Lower lobe of right lung (tissue), 2 donors: ENCODE measurements at regions not wholly inside any gene's neighbourhood (a gene's known extent, or its start where the extent isn't known, plus 50 kb on each side); places are given as distances from the start of the nearest gene placed in this dataset.

ENCODE experiments used
- ATAC-seq, 2 donors: fragments of 200-7000 bp; cut with Tn5 transposase; one replicate each; pipeline ENCODE4 v1.9.1; 2020 to 2022; ENCODE audit warnings: mild to moderate bottlenecking in 2 of 2, moderate library complexity in 2 of 2
- DNase-seq: peaks from one replicate; pipeline ENCODE4 v3.0.0-alpha.2; 2020
- H3K27ac ChIP-seq: fragments of 200-600 bp; one replicate; pipeline ENCODE4 v1.8.0; 2022
- H3K27me3 ChIP-seq: fragments of 200-600 bp; one replicate; pipeline ENCODE4 v1.8.0; 2022; ENCODE audit warnings: low read depth
- H3K36me3 ChIP-seq: fragments of 200-600 bp; one replicate; pipeline ENCODE4 v1.8.0; 2022; ENCODE audit warnings: mild to moderate bottlenecking
- H3K4me1 ChIP-seq: fragments of 200-600 bp; one replicate; pipeline ENCODE4 v1.8.0; 2022
- H3K4me3 ChIP-seq: fragments of 200-600 bp; one replicate; pipeline ENCODE4 v1.8.0; 2022; ENCODE audit warnings: mild to moderate bottlenecking
- H3K9me3 ChIP-seq: fragments of 200-600 bp; one replicate; pipeline ENCODE4 v1.8.0; 2022
- intact Hi-C: fragments of 100-400 bp; cut with DNase I; formaldehyde crosslinking; loops from one replicate; pipeline ENCODE4 v1.11.0; 2022
- TF ChIP-seq, protein P1 (sequence below): fragments of 200-600 bp; IDR thresholded peaks from one replicate; pipeline ENCODE4 v1.8.0; 2022; ENCODE audit warnings: antibody characterized with exemption, mild to moderate bottlenecking
- donor health status: DM: no; HTN: yes; CAD: no; lungs with severe emphysema.

DNA sequence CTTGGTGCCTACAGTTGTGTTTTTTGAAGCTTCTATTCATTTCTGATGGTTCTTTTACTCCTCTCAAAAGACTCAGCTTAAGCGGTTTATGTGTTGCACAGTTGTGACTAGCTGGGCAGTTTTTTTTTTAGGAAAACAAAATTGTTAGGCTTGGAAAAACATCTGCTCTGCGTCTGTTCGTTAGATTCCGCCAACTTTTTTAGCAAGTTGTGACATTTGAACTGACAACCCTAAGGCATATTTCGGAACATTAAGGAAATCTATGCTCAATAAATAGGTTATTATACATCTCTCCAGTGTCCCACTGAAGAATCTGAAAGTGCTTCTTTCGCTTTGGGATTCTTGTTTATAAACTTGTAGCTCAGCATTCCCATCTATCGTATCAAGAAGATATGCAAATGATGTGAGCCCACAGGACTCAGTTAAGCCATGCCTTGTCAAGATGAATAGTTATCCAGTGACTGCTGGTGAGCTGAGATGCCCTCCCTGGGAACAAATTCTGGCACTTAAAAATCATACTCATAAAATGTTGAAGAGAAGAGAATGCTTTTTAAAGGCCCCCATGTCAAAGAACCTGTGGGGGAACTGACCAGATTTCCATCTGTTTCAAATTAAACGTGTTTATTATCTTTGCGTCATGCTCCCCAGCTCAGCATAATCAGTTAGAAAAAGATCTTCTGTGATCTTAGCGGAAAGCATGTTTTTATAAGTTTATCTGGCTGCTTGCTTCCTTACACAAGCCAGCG, 109.0 kb upstream of the FAM20A start:
- Histone ChIP-seq H3K9me3 (no peaks in the 10 kb centered on the region), H3K4me1 (peaks cover 4% of the 10 kb centered on the region), H3K27ac (no peak overlapping the region), H3K36me3 (no peaks in the 10 kb centered on the region), H3K4me3 (no peak overlapping the region), H3K27me3 (no peaks in the 10 kb centered on the region)
- intact Hi-C loops = no loop called here
- TF ChIP-seq, protein P1, sequence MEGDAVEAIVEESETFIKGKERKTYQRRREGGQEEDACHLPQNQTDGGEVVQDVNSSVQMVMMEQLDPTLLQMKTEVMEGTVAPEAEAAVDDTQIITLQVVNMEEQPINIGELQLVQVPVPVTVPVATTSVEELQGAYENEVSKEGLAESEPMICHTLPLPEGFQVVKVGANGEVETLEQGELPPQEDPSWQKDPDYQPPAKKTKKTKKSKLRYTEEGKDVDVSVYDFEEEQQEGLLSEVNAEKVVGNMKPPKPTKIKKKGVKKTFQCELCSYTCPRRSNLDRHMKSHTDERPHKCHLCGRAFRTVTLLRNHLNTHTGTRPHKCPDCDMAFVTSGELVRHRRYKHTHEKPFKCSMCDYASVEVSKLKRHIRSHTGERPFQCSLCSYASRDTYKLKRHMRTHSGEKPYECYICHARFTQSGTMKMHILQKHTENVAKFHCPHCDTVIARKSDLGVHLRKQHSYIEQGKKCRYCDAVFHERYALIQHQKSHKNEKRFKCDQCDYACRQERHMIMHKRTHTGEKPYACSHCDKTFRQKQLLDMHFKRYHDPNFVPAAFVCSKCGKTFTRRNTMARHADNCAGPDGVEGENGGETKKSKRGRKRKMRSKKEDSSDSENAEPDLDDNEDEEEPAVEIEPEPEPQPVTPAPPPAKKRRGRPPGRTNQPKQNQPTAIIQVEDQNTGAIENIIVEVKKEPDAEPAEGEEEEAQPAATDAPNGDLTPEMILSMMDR = no peak
- no peak for DNase-seq
- ATAC-seq = no peak

DNA sequence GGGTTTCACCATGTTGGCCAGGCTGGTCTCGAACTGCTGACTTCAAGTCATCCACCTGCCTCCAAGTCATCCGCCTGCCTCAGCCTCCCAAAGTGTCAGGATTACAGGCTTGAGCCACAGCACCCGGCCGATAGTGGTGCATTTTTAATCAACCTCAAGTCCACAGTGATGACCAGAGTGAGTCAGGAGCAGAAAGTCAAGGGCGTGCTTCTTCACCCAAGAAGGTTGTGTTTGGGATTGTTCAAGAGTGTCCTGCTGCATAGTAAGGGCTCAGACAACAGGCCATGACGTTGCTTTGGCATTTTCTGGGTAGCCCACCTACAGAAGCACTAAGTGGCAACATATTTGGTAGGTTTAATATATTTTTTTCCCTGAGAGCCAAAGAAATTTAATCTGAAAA, 108.3 kb upstream of the FAM20A start:
- DNase-seq = no peak

DNA sequence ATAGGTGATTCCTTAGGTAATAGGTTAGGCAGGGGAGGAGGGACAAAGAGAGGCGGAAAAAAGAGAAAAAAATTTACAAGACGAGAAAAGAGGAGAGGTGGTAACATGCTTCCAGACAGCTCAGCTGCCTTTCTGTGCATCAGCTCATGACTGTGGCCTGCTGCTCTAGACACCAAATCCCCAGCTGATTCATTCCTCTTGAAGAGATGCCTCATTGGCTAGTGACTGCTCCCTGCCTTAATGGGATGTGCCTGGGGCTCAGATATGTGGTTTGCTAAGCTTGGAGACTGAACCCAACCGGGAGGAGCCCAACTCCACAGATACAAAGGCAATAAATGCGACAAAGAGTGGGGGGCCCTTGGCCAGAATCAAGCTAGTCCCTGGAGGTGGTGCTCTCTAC, 105.9 kb upstream of the FAM20A start:
- H3K27ac ChIP-seq = no peak overlapping the region
- ATAC-seq (no peak), DNase-seq (no peak)
- no peak overlapping the region for H3K4me3 ChIP-seq
- peaks cover 4% of the 10 kb centered on the region for H3K4me1 ChIP-seq
- TF ChIP-seq, protein P1 = no peak
- intact Hi-C loops = no loop called here
- no peaks in the 10 kb centered on the region for H3K36me3 ChIP-seq
- H3K27me3 ChIP-seq = no peaks in the 10 kb centered on the region
- no peaks in the 10 kb centered on the region for H3K9me3 ChIP-seq

More for the DNA sequence above, 108.3 kb upstream of the FAM20A start:
- H3K9me3 ChIP-seq = no peaks in the 10 kb centered on the region
- no peaks in the 10 kb centered on the region for H3K36me3 ChIP-seq
- intact Hi-C loops = no loop called here
- peaks cover 4% of the 10 kb centered on the region for H3K4me1 ChIP-seq
- no peaks in the 10 kb centered on the region for H3K27me3 ChIP-seq
- H3K27ac ChIP-seq = no peak overlapping the region
- TF ChIP-seq, protein P1 = no peak
- no peak overlapping the region for H3K4me3 ChIP-seq
- ATAC-seq = no peak

DNA sequence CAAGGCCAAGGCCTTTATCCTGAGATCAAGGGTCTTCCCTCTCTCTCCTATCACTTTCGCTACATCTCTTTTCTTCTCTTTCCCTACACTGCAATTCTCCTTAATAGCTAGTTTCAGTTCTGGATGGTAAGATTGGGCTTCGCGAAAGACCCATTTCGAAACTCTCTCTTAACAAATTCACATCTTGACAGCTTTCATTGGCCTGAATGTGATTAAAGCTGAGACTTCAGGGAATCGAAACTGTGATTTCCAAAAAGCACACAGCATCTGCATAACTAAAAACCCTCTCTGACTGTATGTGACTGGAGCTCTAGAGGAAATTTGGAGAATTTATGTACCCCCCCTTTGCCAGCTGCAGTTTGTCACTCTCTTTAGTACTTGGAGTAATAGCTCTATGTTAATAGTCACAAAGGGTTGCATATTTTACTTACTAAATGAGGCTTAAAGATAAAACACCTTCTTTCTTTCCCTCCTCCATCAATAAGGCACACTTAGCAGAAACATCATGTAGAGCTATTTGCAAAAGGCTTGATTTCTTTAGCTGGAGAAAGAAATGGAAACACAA, 105.3 kb upstream of the FAM20A start:
- Histone ChIP-seq H3K4me1 (peaks cover 4% of the 10 kb centered on the region), H3K27ac (no peak overlapping the region), H3K4me3 (no peak overlapping the region), H3K27me3 (no peaks in the 10 kb centered on the region), H3K36me3 (no peaks in the 10 kb centered on the region), H3K9me3 (no peaks in the 10 kb centered on the region)
- intact Hi-C loops = no loop called here
- TF ChIP-seq, protein P1 = no peak
- no peak for DNase-seq
- ATAC-seq = no peak

DNA sequence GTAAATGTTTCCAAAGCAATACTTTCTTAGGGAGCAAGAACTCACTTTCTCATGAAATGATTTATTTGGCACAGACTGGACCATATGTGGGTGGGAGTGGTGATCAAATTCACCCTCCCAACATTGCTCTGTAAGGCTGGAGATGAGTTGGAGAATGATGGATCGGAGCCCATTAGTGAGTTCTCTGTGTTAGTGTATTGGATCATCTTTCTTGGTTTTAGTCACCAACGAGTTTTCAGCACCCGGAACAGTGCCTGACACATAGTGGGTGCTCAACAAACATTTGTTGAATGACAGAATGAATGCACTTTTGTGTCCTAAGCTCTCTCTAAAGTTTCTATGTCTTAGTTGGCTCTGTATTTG, 104.5 kb upstream of the FAM20A start:
- intact Hi-C loops = no loop called here
- TF ChIP-seq, protein P1 = no peak
- DNase-seq (no peak), ATAC-seq (no peak)
- peaks cover 4% of the 10 kb centered on the region for H3K4me1 ChIP-seq
- no peaks in the 10 kb centered on the region for H3K36me3 ChIP-seq
- H3K27me3 ChIP-seq = no peaks in the 10 kb centered on the region
- no peaks in the 10 kb centered on the region for H3K9me3 ChIP-seq
- no peak overlapping the region for H3K27ac ChIP-seq
- no peak overlapping the region for H3K4me3 ChIP-seq
